Astrocyte (in vitro differentiated cells and primary cell): ENCODE measurements at regions not wholly inside any gene's neighbourhood (a gene's known extent, or its start where the extent isn't known, plus 50 kb on each side); places are given as distances from the start of the nearest gene placed in this dataset.

ENCODE experiments used
- CTCF ChIP-seq: IDR thresholded peaks from 2 replicates; pipeline ENCODE4 v1.5.1; 2011; ENCODE audit warnings: low read depth, mild to moderate bottlenecking, inconsistent platforms, low read length, moderate library complexity; ENCODE audit not compliant: insufficient read depth
- EZH2 ChIP-seq: IDR thresholded peaks from 2 replicates; pipeline ENCODE4 v1.6.1; 2012; ENCODE audit warnings: mild to moderate bottlenecking, low read length, inconsistent platforms; ENCODE audit not compliant: insufficient read depth

GRCh38 chr4:20624793-20625374 lies 75.4 kb upstream of the PACRGL start:
- TF ChIP-seq CTCF (no peak), EZH2 (no peak)
